ENCODE measurements at regions not wholly inside any gene's neighbourhood (a gene's known extent, or its start where the extent isn't known, plus 50 kb on each side); places are given as distances from the start of the nearest gene placed in this dataset.
"Not testable (repeated sequence)": the region's sequence is repeated elsewhere in the genome, so short reads cannot be mapped to it uniquely, and the experiment has no call there.

- not testable (repeated sequence) for TF ChIP-seq CTCF (conservative IDR thresholded peaks at IDR 0.05; ENCODE audit: low read depth, low read length); EZH2phosphoT487 (IDR thresholded peaks at IDR 0.05; ENCODE audit: borderline replicate concordance, low read length); EZH2 (IDR thresholded peaks at IDR 0.05; ENCODE audit: low read length, unreplicated experiment)
Observed at GRCh38 chr6:20023549-20024315, 186.6 kb downstream of the ID4 start.
